HG02588 (cell line): ENCODE measurements at regions not wholly inside any gene's neighbourhood (a gene's known extent, or its start where the extent isn't known, plus 50 kb on each side); places are given as distances from the start of the nearest gene placed in this dataset.

Source experiments
- ATAC-seq: cut with Tn5 transposase; IDR thresholded peaks from one replicate; pipeline ENCODE4 v1.9.1; 2021; ENCODE audit warnings: mild to moderate bottlenecking, moderate library complexity; ENCODE audit not compliant: unreplicated experiment

DNA sequence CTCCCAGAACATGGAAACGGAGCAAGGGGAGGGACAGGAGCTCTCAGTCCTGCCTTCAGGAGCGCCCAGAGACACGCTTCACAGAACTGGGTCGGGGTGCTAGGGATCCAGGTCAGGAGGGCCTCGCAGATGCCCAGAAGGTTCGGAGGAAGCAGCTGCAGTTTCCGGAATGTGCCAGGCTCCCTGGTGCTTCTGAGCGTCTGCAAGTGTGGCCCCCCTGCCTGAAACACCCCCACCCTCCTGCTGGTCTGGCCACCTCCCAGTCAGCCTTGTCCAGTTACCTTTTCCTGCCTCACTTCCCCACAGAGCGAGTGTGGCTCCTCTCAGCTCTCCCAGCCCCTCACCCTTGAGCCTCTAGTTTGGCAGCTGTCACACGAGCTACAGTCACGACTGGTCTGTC, 88.3 kb upstream of the TAF1B start:
- ATAC-seq: no peak

DNA sequence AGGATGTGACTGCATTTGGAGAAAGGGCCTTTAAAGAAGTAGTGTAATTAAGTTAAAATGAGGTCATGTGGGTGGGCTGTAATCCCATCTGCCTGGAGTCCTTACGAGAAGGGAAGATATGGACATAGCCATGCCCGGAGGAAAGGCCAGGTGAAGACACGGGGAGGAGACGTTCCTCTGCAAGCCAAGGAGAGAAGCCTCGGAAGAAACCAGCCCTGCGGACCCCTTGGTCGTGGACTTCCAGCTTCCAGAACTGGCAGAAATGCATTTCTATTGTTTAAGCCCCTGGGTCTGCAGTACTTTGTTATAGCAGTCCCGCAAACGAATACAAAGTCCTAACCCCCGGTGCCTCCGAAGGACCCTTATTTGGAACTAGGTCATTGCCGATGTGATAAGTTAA, 87.6 kb upstream of the TAF1B start:
- ATAC-seq: no peak

DNA sequence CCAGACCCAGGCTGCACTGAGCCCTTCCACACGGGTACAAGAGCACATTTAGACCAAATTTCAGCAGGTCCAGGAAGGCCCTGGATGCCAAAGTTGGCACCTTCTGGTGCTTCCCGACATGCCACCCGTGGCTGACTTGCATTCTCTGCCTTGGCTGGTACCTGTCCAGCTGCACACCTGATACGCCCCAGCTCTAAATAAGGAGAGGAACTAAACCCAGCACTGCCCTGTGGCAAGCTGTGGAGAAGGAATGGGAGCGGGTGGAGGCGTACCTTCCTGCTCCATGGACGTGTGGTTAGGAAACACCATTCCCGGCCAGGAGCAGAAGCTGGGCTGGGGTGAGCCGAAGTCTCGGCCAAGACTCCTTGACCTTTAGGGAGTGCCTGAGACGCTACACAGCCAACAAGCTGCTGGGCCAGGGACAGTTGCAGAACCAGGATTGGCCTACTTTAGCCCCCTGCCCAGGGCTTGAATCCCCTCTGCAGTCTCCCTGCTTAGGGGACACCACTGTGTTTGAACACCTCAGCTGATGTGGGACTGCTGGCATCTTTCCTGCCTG, 86.5 kb upstream of the TAF1B start:
- ATAC-seq: no peak

DNA sequence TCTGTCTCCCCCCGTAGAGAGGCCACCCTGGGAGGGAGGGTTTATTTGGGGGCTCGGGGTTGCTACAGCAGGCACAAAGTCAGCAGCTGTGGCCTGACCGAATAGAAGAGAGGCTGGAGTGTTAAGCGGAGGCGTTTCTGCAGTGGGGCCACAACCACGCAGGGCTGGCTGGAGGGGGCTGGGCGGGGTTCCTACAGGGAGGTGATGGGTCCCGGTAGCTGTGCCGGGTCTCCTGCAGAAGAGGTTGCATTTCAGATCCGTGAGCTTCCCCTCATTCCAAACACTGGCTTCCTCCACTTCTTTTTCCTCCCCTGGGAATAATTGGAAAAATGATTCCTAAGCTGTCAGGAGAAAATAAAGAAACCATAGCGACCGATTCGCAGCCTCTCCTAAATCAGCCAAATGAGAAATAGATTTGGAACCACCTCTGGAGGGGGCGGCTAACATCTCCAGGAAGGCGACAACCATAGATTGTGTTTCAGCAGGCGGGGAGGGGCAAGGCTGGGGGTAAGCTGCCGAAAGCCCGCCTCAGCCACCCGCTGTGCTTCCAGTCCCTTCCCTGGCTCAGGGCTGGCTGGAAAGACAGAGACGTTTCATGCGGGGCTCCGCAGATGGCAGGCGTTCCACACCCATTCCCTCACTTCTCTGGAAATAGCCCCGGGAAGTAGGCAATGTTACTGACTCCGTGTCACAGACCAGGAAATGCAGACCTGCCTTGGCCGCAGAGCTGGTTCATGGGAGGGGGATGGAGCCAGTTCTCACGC, 85.6 kb upstream of the TAF1B start:
- no peak for ATAC-seq

DNA sequence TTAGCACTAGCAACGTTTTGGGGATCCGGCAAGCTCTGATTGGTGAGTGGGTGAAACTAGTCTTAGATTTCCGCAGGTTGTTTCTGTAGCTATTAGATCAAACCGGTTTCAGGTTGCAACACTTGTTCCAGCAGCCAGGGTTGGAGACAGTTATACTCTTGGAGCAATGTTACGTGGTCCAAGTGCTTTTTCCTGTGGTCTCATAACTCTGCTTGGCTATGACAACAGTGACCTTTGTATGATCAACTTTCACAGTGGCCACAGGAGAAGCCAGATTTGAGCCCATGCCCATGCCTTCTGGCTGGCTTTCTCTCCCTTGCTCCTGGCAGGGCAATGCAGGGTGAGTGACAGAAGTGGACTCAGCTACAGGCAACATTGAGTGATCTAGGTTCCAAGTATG, 84.5 kb upstream of the TAF1B start:
- ATAC-seq: no peak

DNA sequence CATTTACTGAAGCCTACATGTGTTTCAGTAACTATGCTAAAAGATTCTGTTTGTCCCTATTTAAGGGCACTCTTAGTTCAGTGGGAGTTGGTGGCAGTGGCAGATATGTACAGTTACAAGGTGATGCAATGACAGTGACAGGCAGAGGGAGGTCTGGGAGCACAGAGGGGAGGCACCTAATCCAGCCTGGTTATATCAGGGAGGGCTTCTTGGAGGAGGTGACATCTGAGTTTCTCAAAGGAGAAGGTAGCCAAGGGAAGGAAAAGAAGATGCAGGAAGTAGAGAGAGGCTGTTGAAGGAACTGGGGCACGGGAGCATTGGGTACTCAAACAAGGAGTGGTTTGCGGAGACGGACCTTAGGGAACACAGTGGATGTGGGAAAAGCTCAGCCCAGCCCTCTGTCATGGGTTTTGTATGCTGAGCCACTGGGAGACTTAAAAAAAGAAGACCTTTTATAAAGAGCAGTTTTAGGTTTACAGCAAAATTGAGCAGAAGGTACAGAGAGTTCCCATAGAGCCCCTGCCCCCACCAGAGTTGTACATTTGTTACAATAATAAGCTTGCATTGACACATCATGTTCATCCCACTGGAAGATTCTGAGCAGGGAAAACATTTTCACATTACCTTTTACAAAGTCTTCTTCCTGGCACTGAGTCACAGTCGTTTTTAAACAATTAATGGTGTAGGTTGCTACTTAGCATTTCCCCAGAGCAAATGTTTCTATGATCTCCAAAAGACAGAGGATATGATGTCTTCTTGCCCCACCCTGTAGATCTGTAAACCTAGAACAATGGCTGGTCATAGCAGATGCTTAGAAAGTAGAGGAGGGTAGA, 83.0 kb upstream of the TAF1B start:
- no peak for ATAC-seq

GRCh38 chr2:9760902-9761228, 82.4 kb upstream of the TAF1B start:
- no peak for ATAC-seq

DNA sequence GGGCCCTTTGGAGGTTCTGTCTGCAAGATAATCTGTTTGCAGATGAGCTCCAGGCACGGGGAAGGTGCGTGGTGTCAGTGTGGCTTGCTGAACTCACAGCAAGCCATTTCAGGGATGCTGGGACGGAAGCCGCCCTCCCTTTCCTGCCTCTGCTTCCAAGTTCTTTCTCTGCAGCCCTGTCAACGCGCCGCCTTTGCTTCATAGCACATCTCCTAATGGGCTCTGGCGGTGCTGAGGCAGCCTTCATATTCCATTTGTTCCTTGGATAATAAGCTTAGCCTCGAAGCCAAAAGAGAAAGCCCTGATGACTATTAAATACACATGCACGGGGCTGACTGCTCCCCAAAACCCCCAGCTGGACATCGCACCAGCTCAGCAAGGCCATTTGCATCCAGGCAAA, 81.7 kb upstream of the TAF1B start:
- ATAC-seq: no peak

DNA sequence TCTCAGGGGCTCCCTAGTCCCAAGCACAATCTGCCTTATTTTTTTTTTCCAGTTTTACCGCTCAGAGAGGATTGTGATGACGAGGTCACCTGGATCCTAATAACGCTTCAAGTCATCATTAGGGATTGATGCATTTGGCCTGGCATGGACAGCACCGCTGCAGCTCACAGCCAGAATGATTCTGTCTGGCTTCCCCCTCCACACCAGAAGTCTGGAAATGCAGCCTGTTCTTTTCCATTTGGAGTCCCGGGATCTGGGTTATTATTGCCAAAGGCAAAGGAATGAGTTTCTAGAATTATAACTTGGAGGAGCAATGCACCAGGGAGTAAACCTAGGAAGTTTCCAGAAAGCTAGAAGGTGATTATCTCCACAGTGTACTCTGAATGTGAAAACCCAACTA, 81.1 kb upstream of the TAF1B start:
- no peak for ATAC-seq

- ATAC-seq: no peak
Observed at GRCh38 chr2:9762941-9763340, 80.3 kb upstream of the TAF1B start.

DNA sequence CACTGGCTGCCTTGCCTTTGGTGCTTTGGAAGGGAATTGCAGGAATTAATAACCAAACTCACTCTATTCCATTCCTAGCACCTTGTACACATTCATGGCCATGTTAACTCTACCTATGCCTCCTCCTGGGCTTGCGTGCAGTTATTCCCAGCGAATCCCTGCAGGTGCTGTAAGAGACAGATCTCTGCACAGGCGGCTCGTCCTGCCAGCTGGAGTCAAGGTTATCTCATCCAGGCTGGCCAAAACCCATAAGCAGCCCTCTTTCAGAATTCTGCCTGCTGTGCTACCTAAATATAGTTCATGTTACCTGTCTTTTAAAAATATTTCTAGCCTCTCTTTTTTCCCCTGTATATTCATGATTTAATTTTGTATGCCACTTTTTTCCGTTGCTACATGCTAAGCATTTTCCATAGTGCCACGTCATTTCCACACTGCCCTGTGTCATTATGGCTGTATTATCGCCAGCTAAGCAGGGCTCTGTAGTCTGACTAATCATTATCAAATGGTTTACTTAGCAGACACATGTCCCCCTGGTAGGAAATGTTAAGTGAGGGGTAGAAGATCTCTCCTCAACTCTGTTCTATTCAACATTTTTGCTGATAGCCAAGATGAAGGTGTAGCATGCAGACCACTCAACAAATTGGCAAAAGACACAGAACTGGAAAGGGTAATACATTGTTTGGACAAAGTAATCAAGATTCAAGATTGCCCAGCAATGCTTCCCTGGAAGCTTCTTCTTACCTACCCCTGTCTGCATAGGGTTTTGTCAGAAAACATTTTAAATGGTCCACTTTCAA, 79.7 kb upstream of the TAF1B start:
- ATAC-seq: no peak

GRCh38 chr2:9764153-9764778, 79.0 kb upstream of the TAF1B start:
- no peak for ATAC-seq

DNA sequence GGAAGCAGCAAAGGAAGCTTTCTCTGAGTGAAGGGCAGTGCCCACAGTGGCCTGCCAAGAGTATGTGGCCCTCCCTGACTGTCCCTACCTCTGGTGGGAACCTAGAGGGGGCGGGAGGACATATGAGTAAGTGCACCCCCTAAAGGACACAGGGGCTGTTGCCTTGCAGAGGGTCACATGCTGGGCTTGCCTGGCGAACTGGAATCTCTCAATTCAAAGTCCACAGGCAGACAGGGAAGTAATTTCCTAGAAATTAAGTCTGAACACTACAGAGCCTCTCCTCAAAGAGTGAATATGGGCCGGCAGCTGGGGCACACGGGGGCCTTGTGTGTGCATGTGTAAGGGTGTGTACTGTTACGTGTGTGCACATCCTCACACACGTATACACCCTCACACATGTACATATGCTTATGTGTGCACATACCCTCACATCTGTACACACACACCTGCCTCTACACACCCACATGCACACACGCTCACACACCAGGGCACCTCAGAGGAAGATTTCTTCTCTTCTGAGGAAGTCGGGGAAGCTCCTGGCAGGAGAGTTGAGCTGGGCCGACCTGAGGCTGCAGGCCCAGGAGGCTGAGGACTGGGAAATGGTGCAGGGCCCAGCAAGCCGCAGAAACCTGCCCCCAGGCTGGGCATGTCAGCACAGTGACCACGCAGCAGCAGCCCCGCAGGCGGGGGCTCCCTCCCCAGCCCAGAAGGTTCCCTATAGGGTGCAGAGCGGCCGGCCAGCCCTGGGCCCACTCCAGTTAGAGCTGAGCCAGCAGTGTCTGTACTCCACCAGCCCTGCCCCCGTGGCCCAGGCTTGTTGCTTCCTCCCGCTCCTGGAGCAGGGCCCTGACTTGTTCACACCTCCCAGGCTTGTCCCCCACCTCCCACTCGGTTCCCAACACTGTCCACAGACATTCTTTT, 77.4 kb upstream of the TAF1B start:
- no peak for ATAC-seq

GRCh38 chr2:9767656-9768281, 75.5 kb upstream of the TAF1B start:
- no peak for ATAC-seq

GRCh38 chr2:9768388-9768787, 74.9 kb upstream of the TAF1B start:
- no peak for ATAC-seq

DNA sequence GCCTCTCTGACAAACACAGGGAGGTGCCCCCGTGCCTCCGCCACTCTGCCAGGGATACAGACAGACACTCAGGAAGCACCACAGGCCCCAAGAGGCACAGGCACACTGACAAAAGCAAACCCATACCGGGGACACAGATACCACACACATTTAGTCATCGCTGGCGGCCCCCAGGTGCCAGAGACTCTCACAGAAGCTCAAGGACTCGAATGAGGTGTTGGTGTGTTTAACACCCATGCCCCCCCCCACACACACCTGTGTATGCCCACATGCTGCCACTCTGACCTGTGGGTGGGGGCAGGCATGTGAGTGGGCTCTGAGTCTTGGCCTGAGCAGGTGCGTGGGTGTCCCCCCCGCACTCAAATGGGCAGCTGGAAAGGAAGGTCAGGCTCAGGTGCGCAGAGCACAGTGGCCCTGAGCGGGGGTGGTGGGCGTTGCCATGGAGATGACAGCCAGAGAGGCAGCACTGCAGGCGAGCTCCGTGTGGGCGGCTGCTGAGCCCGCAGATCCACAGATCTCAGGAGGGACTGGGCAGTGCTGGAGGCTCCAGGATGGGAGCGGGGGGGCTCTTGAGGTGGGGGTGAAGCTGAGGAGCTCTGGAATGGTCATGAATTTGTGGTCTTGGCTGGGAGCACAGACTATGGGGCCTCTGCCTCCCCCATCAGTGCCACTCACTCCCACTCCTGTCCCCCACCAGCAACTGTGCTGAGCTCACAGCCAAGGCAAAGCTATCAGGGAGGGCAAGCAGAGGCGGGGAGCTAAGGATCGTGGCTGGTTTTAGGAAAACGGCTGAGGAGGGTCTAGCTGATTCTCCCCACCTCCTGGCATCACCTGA, 73.9 kb upstream of the TAF1B start:
- peak; percentile 44 for ATAC-seq

DNA sequence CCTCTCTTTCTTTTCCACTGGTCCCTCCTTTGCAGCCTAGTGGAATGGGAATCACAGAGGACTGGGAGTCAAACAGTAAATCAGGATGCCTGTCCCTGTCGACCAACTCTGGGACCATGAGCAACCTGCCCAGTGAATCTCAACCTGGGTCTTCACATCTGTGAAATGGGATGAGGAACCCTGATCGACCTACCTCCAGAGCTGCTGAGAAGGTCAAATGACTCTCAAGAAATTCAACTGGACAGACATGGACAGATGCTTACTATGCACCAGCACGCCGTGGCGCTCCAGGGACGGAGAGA, 73.3 kb upstream of the TAF1B start:
- no peak for ATAC-seq

DNA sequence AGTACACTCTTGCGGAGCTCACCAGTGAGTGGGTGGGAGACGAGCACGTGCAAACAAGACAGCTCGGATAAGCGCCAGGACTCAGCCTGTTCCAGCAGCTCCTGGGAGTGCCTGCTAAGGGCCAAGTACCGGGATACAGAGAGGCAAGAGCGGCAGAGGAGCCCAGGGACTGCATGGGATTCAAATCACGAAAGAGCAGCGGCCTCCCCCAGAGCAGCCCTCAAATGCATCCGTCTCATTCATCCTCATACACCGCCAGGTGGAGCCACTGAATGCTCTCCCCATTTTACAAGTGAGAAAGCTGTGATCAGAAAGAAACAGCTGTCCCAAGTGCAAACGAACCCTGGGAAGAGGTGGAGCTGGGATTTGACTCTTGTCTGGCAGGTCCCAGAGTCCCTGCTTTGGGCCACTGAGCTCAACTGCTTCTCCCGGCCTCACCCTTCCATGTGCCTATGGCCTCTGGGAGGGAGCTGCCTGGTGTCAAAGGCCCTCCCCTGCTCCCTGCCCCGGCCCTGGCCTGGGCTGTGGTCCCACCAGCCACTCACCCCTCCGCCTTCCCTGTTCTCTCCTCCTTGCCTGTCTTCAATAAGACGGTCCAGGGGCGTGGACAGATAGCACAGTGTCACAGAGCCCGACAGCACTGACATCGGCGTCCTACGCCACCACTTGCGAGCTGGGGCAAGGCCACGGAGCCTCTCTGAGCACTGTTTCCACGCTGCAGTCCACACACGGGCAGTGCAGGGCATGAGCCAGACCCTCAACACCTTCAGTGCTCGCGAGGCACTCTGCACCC, 72.8 kb upstream of the TAF1B start:
- no peak for ATAC-seq
